Sciatic nerve (tissue), 2 donors: ENCODE measurements at regions not wholly inside any gene's neighbourhood (a gene's known extent, or its start where the extent isn't known, plus 50 kb on each side); places are given as distances from the start of the nearest gene placed in this dataset.
"Not testable (repeated sequence)": the region's sequence is repeated elsewhere in the genome, so short reads cannot be mapped to it uniquely, and the experiment has no call there.

Experiments
- ATAC-seq: fragments of 200-7000 bp; cut with Tn5 transposase; one replicate; pipeline ENCODE4 v1.9.1; 2020; ENCODE audit warnings: mild to moderate bottlenecking, moderate library complexity
- DNase-seq: peaks from one replicate; pipeline ENCODE4 v3.0.0-alpha.2; 2020; ENCODE audit warnings: low spot score
- intact Hi-C: fragments of 100-400 bp; cut with DNase I; formaldehyde crosslinking; loops from one replicate; pipeline ENCODE4 v1.14.2; 2022
- donor health status: DM: no; HTN: no; CAD: no.
- donor health status: DM: no; HTN: no; CAD: no.

DNA sequence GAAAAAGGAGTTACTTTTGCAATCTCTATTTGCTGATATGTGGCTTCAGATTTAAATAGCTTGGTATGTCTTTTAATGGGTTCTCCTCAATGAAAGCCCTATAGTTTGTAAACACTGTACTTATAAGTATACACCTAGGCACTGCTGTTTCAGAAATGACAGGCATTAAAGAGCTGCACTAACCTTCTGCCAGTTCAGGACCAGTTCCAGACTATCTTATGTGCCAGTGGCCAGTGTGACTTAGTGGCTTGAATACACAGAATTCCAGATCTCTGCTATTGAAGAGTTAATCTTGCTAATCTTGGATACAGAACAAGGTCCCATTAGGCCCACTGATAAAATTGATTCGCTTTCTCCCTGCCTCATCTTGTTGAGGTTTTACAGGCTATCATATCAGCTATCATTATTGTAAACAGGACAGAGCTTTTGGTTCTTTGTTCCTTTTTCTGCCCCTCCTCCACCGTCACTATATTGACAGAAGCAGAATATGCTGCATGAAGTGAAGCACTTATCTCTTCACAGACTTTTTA lies 337.5 kb downstream of the LRRIQ3 start:
- intact Hi-C loops: no loop called here
- DNase-seq (no peak), ATAC-seq (no peak)

DNA sequence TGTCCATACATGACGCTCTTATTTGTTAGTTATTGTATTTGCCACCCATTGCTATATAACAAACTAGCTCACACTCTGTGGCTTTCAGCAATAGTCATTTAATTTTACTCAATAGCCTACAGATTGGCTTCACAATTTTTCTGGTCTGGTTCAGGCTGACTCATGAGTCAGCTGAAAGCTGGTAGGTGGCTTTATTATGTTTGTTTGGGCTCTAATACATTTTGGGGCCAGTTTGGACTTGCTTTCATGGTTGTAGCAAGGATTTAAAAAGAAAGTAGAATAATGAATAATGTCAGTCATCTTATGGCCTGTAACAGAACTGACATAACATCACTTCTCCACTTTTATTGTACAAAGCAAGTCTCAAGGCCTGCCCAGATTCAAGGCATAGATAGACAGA lies 338.7 kb downstream of the LRRIQ3 start:
- intact Hi-C loops: no loop called here
- no peak for DNase-seq
- ATAC-seq: no peak

DNA sequence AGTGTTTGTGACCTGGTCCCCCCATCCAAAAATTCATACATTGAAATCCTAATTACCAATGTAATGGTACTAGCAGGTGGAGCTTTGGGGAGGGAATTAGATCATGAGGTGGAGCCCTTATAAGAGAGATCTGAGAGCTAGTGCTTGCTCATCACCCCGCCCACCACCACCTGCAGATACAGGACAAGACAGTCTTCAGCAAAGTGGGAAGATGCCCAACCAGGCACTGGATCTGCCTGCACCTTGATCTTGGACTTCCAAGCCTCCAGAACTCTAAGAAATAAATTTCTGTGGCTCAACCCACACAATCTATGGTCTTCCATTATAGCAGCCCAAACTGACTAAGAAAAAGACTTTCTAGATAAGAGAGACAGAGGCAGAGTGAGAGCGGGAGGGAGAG lies 343.4 kb downstream of the LRRIQ3 start:
- no peak for ATAC-seq
- no peak for DNase-seq
- intact Hi-C loops: no loop called here

DNA sequence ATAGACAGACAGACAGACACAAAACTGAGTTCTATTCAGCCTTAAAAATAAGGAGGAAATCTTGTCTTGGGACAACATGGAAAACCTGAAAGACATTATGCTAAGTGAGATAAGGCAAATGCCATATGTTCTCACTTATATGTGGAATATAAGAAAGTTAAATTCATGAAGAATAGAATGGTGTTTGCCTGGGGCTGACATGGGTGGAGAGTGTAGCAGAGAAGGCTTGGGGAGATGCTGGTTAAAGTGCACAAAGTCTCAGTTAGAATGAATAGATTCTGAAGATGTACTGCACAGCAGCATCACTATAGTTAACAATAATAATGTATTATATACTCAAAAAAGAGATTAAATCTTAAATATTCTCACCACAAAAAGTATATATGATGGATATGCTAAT lies 355.5 kb downstream of the LRRIQ3 start:
- DNase-seq: no peak
- ATAC-seq: no peak
- intact Hi-C loops: no loop called here

DNA sequence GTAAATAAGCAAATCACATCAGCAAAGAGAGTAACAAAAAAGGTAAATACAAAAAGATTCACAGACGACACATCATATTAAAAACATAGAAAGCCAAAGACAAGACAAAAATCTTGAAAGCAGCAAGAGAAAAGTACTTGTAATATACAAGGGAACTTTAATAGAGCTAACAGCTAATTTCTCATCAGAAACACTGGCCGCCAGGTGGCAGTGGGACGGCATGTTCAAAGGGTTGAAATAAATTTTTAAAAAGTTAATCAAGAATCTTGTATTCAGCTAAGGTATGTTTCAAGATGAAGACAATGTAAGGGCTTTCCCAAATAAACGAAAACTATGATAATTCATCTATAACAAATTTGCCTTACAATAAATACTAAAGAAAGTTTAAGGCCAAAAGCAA lies 358.1 kb downstream of the LRRIQ3 start:
- intact Hi-C loops: no loop called here
- DNase-seq (no peak), ATAC-seq (no peak)

DNA sequence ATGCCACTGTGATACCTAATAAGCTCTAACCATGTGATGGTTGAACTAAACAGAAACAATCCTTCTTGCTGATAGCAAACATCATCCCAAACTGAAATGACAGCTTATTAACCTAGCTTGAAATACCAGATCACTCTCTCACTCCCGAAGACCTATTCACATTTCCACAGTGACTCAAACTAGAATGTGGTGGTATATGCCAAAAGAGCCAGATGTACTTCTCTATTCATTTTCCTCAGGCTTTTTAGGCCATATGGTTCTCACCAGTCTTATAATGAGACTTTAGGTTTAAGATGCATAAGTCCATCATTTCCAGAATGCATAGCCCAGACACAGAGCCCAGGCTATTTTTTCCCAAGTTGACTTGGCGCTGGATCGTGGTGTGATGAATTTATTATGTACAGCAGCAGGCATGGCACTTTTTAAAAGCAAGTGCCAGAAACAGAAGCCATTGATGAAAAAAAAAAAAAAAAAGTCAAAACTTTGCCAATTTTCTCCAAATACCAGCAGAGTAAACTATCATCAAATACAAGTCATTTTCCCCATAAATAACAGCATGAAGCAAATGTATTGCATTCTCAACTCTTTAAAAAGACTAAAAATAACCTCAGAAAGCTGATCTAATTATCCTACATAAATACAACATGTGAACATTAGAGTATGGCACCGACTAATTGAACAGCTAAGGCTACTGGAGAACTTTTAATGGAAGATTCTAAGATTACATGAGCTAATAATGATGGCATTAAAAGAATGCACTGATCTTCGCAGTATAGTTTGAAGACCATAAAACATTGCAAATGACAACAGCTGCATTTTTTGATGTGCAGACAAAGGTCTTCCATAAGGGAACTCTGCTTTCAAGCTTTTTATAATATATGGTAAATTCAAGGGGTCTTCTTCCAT lies 365.4 kb downstream of the LRRIQ3 start:
- DNase-seq: no peak
- no peak for ATAC-seq
- intact Hi-C loops: no loop called here

DNA sequence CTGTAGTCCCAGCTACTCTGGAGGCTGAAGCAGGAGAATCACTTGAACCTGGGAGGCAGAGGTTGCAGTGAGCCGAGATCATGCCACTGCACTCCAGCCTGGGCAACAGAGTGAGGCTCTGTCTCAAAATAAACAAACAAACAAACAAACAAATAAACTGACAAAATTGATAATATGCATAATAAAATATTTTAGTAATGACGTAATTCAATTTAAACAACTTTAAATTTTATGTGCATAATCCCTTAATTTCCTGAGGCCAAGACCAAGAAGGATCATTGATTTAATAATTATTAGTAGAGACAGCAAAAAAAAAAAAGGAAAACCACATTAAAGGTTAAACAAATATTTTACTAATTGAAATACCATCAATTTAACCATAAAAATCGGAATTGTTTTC lies 370.7 kb downstream of the LRRIQ3 start:
- DNase-seq, intact Hi-C loops, ATAC-seq: not testable (repeated sequence)

DNA sequence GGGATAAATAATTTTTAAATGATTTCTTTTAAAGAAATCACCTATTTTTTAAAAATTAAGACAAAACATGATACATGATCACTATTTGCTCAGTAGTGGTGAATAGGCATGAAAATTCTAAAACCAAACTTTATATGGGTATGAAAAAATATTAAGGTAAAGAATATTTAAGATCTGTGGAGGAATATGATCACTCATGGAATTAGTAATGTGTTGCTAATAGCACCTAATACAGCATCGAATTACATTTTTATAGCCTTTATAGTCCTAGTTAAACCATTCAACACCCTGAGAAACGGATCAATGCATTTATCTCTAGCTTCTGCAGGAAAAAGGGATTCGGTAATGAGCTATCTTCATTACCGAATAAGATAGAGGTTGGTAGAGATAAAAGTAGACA lies 373.9 kb downstream of the LRRIQ3 start:
- intact Hi-C loops: no loop called here

DNA sequence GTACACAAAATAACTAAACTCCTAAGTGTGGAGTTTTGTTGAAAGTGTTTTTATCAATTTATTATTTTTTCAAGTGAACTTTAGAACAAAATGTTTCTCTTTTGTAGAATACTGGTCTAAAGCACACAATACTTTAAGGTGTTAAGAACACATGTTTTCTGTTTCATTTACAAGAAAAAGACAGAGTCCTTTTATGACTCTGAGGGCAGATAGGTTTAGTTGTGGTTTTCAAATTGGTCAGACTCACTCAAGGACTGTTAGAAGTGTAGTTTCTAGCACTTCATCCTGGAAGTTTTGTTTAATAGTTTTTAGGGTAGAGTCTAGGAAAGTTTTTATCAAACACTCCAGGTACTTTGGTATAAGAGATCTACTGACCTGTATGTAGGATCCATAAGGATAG lies 376.5 kb downstream of the LRRIQ3 start:
- intact Hi-C loops: no loop called here
- ATAC-seq (no peak), DNase-seq (no peak)

More for the DNA sequence above, 373.9 kb downstream of the LRRIQ3 start:
- DNase-seq: no peak
- no peak for ATAC-seq

DNA sequence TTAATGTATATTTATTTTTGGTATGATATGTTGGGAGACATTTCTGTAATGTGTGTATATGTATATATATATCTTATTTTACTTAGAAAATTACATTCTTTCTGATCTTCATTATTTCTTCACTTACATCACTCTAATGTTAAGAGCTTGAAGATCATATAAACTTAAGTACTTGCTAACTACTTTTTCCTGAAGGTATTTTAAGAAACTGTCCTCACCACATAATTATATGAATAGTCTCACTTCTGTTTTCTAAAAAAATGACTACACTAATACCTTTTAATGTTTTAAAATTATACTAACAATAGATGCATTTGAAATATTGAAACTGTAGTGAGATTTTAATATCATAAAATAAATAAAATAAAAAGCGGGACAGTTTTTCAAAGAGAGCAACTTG lies 377.1 kb downstream of the LRRIQ3 start:
- no peak for ATAC-seq
- DNase-seq: no peak
- intact Hi-C loops: no loop called here

DNA sequence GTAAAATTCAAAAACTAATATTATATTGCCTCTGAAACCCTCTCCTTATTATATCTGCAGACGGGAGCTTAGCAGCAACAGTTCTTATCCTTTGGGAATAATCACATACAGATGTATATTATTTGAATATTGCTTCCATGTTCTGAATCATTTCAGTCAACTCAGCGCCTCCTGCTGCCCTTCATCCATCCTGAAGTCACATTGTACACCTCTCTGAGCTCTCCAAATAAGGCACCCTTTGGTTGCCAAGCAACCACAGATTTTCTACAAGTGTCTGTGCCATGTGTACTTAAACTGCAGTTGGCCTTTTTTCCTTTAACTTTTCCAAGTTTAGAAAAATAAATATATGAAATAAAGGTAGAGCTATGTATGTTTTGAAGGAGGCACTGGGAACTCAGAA lies 384.3 kb downstream of the LRRIQ3 start:
- intact Hi-C loops: no loop called here
- ATAC-seq (no peak), DNase-seq (no peak)

DNA sequence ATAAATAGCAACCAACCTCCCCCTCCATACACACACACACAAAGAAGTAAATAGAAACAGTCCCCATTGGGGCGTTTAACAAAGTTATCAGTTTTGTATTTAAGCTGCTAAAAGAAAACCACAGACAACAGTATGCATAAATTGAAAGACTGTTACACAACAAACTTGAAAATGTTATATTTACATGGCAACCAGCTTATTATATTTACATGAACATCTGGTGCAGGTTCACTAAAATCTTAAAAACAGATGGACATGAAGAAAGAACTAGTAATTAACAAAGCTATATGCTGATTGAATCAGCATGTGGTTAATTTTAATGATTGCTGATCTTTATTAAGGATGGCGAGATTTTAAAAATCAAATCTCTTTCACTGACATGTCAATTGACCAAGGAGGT lies 384.7 kb downstream of the LRRIQ3 start:
- DNase-seq (no peak), ATAC-seq (no peak)
- intact Hi-C loops: no loop called here

DNA sequence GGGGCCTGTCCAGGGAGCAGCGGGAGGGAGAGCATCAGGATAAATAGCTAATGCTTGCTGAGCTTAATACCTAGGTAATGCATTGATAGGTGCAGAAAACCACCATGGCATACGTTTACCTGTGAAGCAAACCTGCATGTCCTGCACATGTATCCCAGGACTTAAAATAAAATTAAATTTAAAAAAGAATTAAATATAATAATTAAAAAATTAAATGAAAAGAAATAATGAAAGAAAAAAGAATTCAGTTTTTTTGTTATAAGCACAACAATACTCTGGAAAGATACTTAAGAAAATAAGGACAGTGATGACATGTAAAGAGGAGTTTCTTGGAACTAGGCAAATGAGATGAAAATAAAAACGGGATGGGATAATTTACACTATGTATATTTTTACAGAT lies 386.2 kb downstream of the LRRIQ3 start:
- DNase-seq: no peak
- ATAC-seq: no peak
- intact Hi-C loops: no loop called here

DNA sequence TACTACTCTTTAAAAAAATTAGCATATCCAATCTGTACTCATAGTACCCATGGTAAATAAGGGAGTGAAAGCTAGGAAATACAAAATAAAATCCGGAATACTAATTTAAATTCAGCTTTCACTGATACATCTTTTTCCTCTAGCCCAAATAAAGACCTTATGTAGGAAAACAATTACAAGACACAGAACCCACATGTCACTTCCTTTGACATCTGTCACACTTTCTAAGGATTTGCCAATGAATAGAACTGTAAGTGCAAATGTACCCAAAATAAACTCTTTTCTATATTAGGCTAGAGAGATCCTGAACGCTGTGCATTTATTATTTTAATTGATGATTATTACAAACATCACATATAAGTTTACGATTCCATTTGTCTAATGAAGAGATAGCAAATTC lies 393.0 kb downstream of the LRRIQ3 start:
- intact Hi-C loops: no loop called here
- no peak for ATAC-seq
- DNase-seq: no peak

DNA sequence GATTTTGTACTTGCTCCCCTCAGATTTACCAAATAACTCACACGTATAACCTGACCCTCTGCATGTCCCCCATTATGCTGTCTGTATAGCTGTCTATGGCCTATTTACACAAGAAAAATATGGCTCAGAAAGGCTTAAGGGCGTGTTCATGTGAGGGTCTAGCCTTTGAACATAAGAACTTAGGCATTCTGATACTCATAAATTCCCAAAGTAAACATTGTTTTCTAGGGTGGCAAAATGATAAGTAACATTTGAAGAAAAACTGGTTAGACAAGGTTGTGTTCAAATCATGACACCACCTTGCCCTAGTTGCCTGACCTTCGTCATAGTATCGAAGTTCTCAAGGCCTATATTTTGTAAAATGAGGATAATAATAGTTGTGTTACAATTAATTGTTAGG lies 394.6 kb downstream of the LRRIQ3 start:
- no peak for DNase-seq
- no peak for ATAC-seq
- intact Hi-C loops: no loop called here

DNA sequence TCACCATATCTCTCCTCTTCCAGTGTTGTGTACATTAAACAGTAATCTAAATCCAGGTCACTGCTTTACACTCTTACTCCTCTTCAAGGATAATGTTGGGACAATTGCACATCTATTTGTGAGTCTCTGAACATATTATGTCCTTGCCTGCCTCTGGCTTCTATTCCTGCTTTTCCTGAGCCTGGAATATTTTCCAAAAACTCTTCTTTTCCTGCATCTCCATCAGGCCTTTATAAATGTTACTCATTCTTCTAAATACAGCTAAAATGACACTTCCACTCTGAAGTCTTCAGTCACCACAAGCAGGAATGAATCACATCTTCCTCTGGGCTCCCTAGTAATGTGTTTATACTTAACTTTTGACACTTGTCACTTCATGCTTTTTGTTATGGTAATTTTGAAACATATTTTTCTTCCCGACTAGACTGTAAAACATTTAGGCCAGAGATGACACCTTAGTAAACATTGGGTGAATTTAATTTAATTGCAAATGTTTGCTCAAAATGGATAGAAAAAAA lies 396.0 kb downstream of the LRRIQ3 start:
- ATAC-seq: no peak
- DNase-seq: no peak
- intact Hi-C loops: no loop called here

DNA sequence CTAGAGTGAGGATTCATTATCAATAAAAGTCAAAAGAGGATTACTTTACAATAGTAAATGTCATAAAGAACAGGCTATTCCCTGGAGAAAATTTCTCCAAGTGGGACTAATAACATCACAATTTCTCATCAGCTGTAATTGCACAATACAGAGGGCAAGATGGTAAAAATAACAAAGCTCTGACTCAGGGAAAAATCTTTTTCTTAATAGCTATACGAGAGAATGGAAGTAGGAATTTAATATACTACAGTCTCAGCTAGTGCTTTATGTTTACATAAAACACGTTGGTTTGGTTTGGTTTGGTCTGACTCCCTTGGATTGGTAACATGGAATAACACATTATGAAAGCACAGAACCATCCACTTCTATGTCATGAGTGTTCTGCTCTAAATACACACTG lies 397.6 kb downstream of the LRRIQ3 start:
- intact Hi-C loops: no loop called here
- ATAC-seq (no peak), DNase-seq (no peak)

DNA sequence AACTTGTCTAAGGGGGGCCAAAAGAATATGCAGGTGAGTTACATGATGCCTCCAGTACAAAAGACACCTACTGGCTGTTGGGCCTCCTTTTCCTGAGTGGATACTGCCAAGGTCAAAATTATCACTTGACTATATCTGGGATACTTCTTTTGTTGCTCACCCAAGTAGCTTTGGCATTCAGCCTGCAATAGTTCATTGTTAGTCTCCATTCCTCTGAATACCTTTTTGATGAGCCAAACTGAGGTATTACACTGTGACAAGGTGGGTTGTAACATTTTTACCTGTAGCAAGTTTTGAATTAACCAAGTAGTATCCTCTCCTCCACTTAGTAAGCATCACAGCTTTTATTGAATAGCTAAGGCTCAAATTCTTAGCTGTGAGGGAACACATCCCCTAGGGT lies 408.0 kb downstream of the LRRIQ3 start:
- intact Hi-C loops: no loop called here
- no peak for ATAC-seq
- no peak for DNase-seq

DNA sequence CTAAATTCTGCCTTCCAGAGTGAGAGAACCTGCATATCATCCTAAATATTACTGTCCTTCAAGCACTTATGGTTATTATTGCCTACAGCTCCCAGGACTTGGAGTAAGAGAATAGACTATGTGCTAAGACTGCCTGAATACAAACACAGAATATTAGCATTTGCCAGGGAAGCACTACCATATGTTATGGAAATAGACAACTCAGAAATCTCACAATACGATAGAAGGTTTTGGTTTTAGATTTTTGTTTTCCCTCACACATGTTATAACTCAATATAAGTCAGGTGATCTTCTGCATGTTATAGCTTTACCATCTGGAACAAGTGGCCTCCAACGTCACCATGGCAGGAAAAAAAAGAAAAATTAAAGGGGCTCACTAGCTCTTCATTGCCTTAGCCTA lies 413.9 kb downstream of the LRRIQ3 start:
- DNase-seq: no peak
- intact Hi-C loops: no loop called here
- no peak for ATAC-seq

DNA sequence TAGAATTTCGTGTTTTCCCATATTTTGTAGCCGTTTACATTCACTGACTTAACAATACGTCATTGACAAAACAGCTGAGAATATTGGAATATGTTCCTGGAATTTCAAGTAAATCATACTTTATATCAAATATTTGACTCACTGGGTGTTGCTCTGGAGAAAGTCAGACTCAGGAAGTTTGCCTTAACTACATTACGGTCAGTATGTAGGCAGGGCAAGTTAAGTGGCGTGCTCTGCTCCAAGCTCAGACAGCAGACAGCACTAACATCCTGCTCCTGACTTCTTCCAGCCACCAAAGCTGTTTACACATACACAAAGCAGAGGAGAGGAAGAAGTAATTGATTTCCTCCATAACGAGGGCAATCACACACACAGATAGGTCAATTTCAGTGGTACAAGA lies 414.6 kb downstream of the LRRIQ3 start:
- no peak for ATAC-seq
- DNase-seq: no peak

DNA sequence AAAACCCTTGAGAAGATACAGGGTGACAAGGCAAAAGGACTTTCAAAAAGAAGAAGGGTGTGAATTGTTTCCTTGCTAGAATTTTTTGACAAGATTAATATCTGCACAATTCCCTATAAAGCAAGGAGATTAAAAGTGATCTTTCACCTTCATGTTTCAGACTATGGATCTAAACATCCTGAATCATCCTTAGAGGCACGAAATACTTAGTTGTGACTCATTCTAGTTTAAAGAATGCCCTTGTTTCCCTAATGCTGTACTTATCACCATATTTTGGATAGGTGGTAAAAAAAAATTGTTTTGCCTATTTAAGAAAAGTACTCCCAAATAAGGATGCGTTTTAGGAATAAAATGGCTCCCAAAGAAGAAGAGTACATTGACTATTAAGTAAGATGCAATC lies 415.1 kb downstream of the LRRIQ3 start:
- intact Hi-C loops: no loop called here
- no peak for DNase-seq
- ATAC-seq: no peak

More for the DNA sequence above, 414.6 kb downstream of the LRRIQ3 start:
- intact Hi-C loops: no loop called here
